Lung microvascular endothelial cell (primary cell): ENCODE measurements at regions not wholly inside any gene's neighbourhood (a gene's known extent, or its start where the extent isn't known, plus 50 kb on each side); places are given as distances from the start of the nearest gene placed in this dataset.

ENCODE experiments used
- DNase-seq, 2 donors: peaks; one replicate each; pipeline versions ENCODE4 v3.0.0 to v3.0.0-alpha.2; 2010; ENCODE audit warnings: low read depth in 2 of 2

DNA sequence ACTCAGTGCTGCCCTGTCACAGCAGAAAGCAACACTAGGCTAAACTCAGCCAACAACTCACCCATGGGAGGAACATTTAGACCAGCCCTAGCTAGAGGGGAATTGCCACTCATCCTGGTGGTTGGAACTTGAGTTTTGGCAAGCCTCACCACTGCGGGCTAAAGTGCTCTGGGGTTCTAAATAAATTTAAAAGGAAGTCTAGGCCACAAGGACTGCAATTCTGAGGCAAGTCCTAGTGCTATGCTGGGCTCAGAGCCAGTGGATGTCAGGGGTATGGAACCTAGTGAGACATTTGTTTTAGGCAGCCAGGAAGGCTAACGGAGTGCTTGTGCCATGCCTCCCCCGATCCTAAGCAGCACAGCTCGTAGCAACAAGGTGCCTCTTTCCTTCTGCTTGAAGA lies 78.0 kb downstream of the RGS13 start:
- no peak for DNase-seq

DNA sequence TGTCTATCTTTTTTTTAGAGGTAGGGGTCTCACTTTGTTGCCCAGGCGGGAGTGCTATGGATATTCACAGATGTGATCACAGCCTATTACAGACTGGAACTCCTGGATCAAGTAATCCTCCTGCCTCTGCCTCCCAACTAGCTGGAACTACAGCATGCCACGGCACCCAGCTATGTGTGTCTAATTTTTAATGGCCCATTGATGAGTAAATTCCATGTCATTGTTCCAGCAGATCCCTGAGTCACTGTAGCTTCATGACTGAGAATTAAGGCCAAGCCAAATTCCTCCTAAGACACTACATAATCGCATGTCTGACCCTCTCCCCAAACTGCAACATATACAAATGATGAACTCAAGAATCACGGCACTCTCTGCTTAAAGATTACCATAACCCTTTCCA lies 84.2 kb upstream of the RGS2 start:
- DNase-seq = no peak

GRCh38 chr1:192726820-192727504 lies 81.9 kb upstream of the RGS2 start:
- DNase-seq = no peak

DNA sequence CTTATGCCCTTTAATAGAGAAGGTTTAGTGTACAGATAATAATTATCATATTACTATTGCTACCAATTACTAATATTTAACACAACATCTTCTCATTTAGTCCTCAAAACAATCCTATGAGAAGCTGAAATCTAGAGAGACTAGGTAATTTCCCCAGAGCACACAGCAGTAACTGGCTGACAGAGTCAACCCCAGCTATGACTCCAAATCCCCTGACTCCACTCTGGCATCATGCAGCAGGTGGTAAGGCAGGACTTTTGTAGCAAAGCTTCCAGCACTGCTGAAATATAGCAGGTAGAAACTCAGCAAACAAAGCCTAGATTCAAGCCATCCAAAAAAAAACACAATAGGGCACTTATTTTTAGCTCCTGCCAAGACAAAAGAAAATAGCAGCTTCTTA lies 79.3 kb upstream of the RGS2 start:
- no peak for DNase-seq

DNA sequence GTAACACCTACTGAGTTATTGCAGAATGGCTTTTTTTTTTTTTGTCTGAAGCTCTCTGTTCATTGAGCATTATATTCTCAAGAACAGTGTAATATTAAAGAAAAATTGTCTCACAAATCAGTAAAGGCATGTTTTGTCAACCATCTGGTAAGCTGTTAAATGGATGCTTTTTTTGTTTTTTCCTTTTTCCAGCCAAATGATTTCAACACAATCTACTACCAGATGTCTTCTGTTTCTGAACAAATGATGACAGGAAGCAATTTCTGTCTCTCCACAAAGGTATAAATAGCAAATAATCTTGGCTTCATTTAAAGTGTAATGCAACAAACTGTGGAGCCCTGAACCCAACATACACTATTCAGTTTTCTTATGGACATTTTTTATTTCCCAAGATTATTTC lies 78.6 kb upstream of the RGS2 start:
- DNase-seq = no peak

DNA sequence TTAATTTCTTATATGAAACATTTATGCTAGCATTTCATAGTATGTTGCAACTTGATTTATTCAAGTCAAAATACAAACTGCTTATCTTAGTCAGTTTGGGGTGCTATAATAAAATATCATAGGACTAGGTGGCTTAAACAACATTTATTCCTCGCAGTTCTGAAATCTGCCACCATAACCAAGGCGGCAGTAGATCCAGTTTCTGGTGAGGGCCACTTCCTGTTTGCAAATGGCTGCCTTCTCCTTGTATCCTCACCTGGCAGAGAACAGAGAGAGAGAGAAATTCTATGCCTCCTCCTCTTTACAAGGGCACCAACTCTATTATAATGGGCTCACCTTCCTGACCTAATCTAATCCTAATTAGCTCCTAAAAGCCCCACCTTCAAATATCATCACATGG lies 76.1 kb upstream of the RGS2 start:
- no peak for DNase-seq

DNA sequence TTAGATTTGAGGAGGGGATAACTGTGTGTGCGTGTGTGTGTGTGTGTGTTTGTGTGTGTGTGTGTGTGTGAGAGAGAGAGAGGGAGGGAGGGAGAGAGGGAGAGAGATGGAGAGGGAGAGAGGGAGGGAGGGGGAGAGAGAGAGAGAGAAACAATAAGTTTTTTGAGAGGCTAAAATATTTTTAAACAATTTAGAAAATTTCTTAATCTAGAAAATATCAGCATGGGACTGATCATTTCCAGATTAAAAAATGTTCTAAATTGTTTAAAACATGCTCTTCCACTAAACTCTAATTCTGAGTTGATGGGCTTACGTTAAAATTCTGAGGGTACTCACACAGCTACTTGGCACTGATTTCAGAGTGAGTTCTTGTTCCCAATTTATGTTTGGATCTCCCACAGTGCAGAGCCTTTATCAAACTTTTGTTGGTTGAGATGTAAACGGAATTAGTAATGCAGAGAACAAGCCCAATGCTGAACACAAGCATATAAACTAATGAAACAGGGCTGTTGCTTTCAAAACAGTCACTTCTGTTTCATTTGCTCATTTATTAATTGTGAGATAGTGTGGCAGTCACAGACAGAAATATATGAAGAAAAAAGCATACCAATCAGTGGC lies 73.4 kb upstream of the RGS2 start:
- no peak for DNase-seq

DNA sequence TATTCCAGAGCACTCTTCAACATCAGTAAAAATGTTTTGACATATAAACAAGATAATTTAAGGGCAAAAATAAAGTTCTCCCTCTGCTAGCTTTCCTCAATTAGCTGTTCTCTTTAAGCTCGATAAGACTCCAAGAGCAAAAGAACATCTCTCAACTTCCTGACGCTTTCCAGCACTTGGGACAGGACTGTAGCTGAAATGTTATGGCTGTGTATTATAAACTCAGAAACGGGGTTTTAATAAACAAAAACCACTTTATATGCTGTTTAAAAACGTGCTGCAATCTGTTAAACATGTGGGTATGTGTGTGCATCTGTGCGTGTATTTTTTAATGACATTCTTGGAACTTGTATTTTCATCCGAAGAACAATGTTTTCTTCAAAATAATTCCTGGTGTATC lies 71.5 kb upstream of the RGS2 start:
- DNase-seq = no peak

DNA sequence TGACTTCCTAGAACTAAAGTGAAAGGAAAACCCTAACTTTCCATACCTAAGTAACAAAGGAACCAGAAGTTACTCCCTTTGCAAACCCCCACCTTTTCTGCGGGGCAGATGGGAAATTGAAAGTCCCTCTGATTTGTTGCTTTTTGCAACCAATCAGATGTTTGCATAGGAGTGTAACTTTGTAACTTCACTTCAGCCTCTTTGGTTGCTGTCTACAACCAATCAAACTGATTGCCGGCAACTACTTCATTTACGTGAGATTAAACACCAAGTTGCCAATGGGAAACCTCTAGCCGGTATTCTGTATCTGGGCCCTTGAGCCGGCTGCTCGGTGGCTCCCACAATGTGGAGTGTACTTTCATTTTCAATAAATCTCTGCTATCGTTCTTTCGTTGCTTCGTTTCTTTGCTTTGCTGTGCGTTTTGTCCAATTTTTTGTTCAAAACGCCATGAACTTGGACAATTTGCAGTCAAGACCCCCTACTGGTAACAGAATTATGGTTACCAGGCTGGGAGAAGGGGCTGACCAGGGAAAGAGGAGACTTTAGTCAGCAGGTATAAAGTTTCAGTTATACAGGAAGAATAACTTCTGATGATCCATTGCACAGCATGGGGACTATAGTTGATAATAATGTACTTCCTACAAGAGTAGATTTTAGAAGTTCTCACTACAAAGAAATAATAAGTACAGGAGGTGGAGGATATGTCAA lies 69.2 kb upstream of the RGS2 start:
- DNase-seq = no peak

GRCh38 chr1:192740214-192740613 lies 68.6 kb upstream of the RGS2 start:
- DNase-seq = no peak

- DNase-seq = no peak
Measured at GRCh38 chr1:192741095-192741494, 67.7 kb upstream of the RGS2 start.

- no peak for DNase-seq
Measured at GRCh38 chr1:192747301-192747700, 61.5 kb upstream of the RGS2 start.

GRCh38 chr1:192747943-192748342 lies 60.9 kb upstream of the RGS2 start:
- no peak for DNase-seq

DNA sequence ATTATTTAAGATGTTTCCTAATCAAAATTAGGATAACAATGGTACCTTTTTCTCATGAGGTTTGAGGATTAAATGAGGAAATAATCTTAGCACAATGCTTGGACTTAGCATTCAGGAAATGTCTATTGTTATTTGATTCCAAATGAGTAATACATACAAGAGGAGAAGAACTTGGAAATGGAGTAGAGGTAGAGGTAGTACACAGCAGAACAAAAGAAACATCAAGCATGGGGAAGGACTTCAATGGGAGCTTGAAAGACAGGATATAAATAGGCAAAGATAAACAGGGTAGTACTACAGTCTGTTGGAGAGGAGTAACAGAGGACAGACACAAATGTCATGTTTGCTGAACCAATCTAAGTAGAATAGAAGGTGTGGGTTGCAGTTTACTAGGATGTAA lies 59.5 kb upstream of the RGS2 start:
- DNase-seq = peak in 1 of 2 donors; percentile 5

GRCh38 chr1:192751260-192751659 lies 57.6 kb upstream of the RGS2 start:
- DNase-seq = no peak

- no peak for DNase-seq
Measured at GRCh38 chr1:192756314-192756713, 52.5 kb upstream of the RGS2 start.

DNA sequence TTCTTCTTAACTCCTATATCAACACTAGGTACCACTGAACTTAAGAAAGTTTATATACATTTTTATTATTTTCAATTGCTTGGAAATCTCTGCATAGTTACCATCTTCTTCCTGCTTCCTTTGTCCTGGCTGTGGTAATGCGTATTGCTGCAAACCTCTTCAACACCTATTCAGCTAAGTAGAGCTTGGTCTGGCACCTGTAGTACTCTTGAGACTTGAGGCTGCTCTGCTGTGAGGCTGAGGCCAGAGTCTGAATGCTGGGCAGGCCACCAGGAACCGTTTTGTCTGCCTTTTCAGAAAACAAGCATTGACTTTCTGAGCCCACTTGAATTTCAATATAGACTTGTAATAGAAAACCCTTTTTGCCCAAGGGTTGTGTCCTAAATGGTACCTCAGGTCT lies 52.0 kb upstream of the RGS2 start:
- DNase-seq = no peak

DNA sequence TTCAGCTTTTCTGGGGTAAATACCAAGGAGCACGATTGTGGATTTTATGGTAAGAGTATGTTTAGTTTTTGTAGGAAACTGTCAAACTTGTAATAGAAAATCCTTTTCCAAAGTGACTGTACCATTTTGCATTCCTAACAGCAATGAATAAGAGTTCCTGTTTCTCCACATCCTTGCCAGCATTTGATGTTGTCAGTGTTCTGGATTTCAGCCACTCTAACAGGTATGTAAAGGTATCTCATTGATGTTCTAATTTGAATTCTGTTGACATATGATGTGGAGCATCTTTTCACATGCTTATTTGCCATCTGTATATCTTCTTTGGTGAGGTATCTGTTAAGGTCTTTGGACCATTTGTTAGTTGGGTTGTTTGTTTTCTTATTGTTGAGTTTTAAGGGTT lies 50.3 kb upstream of the RGS2 start:
- no peak for DNase-seq
